Tibial artery (tissue), 4 donors: ENCODE measurements at regions not wholly inside any gene's neighbourhood (a gene's known extent, or its start where the extent isn't known, plus 50 kb on each side); places are given as distances from the start of the nearest gene placed in this dataset.

Source experiments
- DNase-seq, 2 donors: peaks; one replicate each; pipeline ENCODE4 v3.0.0-alpha.2; 2019
- H3K27ac ChIP-seq, 2 donors: fragments of 200-600 bp; sonication (generic) in 1 of 2; 1 replicate in 1 of 2; 2 replicates in 1 of 2; pipeline ENCODE4 v1.5.1; 2018 to 2019; ENCODE audit warnings: mild to moderate bottlenecking in 1 of 2
- H3K27me3 ChIP-seq, 2 donors: fragments of 200-600 bp; sonication (generic) in 1 of 2; one replicate each; pipeline versions ENCODE4 v1.5.1 to v1.6.0; 2016 to 2019
- H3K36me3 ChIP-seq, 3 donors: fragments of 200-600 bp; sonication (generic) in 2 of 3; one replicate each; pipeline ENCODE4 v1.5.1; 2016 to 2019; ENCODE audit warnings: mild to moderate bottlenecking in 2 of 3
- H3K4me1 ChIP-seq, 4 donors: fragments of 200-600 bp; sonication (generic) in 2 of 4; 1 replicate in 3 of 4; 2 replicates in 1 of 4; pipeline ENCODE4 v1.5.1; 2016 to 2019
- H3K4me3 ChIP-seq, 2 donors: fragments of 200-600 bp; sonication (generic) in 1 of 2; 1 replicate in 1 of 2; 2 replicates in 1 of 2; pipeline ENCODE4 v1.5.1; 2018 to 2019; ENCODE audit warnings: mild to moderate bottlenecking in 2 of 2
- H3K9me3 ChIP-seq, 3 donors: fragments of 200-600 bp; sonication (generic) in 1 of 3; one replicate each; pipeline ENCODE4 v1.5.1; 2016 to 2019
- intact Hi-C: fragments of 100-400 bp; cut with DNase I; formaldehyde crosslinking; loops from one replicate; pipeline ENCODE4 v1.15.0; 2023; ENCODE audit warnings: low total_unique reads
- TF ChIP-seq, protein P1 (sequence below), 2 experiments: fragments of 200-600 bp in 1 of 2; fragments of 450-650 bp in 1 of 2; IDR thresholded peaks; one replicate each; pipeline ENCODE4 v1.5.1; 2017 to 2019; ENCODE audit warnings: antibody characterized with exemption in 2 of 2, mild to moderate bottlenecking in 1 of 2, moderate library complexity in 1 of 2

DNA sequence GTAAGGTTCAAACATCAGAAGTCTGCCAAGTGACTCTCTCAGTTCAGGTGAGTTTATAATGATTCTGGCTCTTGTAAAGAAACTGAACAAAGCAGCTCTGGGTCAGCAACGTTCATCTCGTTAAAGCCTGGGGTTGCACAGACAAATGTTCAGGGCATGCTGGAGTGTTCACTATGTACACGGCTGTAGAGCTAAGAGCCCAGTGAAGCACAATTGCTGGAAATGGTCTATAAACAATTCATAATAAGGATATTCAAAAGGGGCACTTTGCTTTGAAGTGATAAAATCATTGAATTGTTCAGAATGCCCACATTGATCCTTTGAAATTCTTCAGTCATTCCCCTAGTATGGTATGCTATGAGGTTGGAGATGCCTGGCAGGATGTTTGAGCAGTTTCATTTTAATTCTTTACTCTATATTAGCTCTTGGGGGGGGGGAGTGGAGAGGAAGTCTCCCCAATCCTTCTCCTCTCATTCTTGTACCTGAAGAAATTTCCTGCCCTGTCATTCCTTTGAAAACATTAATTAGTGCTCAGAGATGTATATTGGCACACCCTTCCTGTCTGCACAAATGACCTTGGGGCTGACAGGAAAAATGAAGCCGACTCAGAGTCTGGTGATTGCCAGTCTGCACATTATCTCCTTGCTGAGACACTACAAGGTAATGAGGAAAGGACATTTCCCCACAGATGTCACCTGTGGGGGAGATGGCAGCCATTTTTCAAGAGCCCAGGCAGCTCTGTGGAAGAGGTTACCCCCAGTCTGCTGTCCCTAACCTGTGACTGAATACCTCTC, 145.5 kb downstream of the DLEU7 start:
- intact Hi-C loops: no loop called here
- DNase-seq: no peak
- Histone ChIP-seq H3K27ac (no peak overlapping the region), H3K27me3 (no peaks in the 10 kb centered on the region), H3K9me3 (no peaks in the 10 kb centered on the region), H3K4me1 (peaks cover 0 to 10% (median 8%) of the 10 kb centered on the region in 4 donors), H3K36me3 (no peaks in the 10 kb centered on the region), H3K4me3 (no peak overlapping the region)
- TF ChIP-seq, protein P1, sequence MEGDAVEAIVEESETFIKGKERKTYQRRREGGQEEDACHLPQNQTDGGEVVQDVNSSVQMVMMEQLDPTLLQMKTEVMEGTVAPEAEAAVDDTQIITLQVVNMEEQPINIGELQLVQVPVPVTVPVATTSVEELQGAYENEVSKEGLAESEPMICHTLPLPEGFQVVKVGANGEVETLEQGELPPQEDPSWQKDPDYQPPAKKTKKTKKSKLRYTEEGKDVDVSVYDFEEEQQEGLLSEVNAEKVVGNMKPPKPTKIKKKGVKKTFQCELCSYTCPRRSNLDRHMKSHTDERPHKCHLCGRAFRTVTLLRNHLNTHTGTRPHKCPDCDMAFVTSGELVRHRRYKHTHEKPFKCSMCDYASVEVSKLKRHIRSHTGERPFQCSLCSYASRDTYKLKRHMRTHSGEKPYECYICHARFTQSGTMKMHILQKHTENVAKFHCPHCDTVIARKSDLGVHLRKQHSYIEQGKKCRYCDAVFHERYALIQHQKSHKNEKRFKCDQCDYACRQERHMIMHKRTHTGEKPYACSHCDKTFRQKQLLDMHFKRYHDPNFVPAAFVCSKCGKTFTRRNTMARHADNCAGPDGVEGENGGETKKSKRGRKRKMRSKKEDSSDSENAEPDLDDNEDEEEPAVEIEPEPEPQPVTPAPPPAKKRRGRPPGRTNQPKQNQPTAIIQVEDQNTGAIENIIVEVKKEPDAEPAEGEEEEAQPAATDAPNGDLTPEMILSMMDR (IDR thresholded peaks at IDR 0.05): no peak

DNA sequence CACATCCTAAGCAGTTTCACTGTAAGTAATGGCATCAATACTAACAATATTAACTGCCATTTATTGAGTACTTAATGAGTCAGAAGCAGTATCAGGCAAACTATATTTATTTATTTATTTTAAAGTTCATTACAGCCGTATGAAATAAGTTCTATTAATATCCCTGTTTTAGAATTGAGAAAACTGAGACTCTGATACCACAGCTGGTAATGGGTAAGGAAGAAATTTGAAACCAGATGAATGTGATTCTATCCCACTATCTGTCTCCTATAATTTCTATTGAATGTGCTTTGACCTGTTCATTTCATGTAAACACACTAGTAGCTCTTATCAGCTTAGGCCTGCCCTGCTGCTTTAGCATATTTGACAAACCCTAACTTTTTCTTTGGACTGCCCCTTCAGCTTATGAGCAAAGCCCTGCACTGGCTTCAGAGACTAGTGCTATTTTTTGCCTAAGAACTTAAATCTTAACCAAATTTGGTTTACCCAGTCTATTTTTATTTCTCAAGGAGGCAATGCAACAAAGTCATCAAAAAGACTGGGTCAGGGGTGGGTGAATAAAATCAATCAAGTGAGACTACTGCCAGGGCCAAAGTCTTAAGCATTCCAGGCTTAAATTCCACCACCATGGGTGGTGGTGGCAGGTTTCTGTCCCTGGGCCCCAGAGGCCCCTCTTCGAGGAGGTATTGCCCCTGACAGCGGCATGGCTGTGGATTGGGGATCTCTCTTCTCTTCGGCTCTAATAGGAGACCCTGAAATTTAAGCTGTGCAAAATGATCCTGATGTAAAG, 143.4 kb downstream of the DLEU7 start:
- Histone ChIP-seq H3K27ac (no peak overlapping the region), H3K4me3 (no peak overlapping the region), H3K4me1 (no peaks in the 10 kb centered on the region), H3K9me3 (no peaks in the 10 kb centered on the region), H3K36me3 (no peaks in the 10 kb centered on the region), H3K27me3 (no peaks in the 10 kb centered on the region)
- no peak for DNase-seq
- TF ChIP-seq, protein P1 (IDR thresholded peaks at IDR 0.05): no peak
- intact Hi-C loops: no loop called here

DNA sequence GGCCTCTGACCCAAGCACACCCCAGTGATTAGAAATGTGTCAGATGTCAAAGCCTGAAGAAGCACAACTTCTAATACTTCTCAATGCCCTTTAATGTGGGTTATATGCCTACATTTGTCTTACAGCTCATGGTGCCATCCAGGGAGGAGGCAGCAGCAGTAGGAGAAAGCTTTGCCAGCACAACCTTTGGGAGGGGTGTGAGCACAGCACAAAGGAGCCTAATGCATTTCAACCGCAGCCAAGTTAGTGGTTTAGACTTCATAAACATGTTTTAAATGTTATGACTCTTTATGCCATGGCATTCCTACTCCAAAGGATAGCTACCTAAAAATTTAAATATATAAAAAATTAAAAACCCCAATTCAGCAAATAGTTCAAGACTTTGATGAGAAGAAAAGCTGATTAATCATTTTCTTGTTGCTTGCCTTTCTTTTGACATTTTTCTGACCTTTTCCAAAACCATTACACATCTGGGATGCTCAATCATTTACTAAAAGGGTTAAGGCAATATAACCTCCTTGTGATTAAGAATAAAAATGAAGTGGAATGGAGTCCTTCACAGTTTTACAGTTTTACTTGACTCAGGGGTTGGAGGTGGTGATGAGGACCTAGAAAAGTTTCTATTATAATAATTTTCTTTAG, 142.7 kb downstream of the DLEU7 start:
- H3K4me1 ChIP-seq: no peaks in the 10 kb centered on the region
- H3K36me3 ChIP-seq: no peaks in the 10 kb centered on the region
- no peak for DNase-seq
- no peak overlapping the region for H3K4me3 ChIP-seq
- intact Hi-C loops: no loop called here
- no peak overlapping the region for H3K27ac ChIP-seq
- no peaks in the 10 kb centered on the region for H3K27me3 ChIP-seq
- H3K9me3 ChIP-seq: no peaks in the 10 kb centered on the region
- TF ChIP-seq, protein P1 (IDR thresholded peaks at IDR 0.05): no peak

DNA sequence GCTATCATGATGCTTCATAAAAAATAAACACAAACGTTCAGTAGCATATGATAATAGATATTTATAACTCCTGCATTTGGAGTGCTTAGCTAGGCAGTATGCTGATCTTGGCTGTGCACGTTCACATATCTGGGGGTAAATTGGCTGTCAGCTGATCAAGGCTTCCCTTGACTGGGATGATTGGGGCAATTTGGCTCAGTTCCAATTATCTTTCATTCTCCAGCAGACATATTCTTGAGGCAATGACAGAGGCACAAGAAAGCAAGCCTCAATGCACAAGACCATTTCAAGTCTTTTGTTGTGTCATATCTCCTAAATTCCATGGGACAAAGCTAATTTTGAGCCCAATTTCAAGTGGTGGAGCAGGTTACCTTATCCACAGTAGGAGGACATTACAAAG, 142.0 kb downstream of the DLEU7 start:
- no peak for DNase-seq
- Histone ChIP-seq H3K36me3 (no peaks in the 10 kb centered on the region), H3K9me3 (no peaks in the 10 kb centered on the region), H3K4me1 (no peaks in the 10 kb centered on the region), H3K27me3 (no peaks in the 10 kb centered on the region), H3K27ac (no peak overlapping the region), H3K4me3 (no peak overlapping the region)
- TF ChIP-seq, protein P1 (IDR thresholded peaks at IDR 0.05): no peak
- intact Hi-C loops: no loop called here

DNA sequence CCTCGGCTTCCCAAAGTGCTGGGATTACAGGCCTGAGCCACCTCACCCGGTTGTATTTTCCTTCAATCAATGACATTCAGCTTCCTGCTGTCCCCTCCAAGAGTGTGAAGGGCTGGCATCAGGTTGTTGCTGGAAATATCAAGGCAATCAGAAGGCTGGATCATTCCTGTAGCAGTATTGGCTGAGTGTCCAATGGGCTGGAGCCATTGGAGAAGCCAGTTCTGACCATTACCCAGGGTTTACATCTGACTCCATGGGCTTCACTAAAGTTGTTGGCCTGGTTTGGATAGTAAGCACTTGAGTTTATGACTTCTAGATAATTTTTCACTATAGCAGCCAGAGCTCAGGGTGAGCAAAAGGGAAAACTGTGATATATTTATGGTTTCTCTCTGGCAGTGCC, 137.0 kb downstream of the DLEU7 start:
- H3K36me3 ChIP-seq: no peaks in the 10 kb centered on the region
- no peaks in the 10 kb centered on the region for H3K27me3 ChIP-seq
- TF ChIP-seq, protein P1 (IDR thresholded peaks at IDR 0.05): no peak
- no peaks in the 10 kb centered on the region for H3K4me1 ChIP-seq
- H3K27ac ChIP-seq: no peak overlapping the region
- H3K9me3 ChIP-seq: no peaks in the 10 kb centered on the region
- intact Hi-C loops: no loop called here
- no peak for DNase-seq
- H3K4me3 ChIP-seq: no peak overlapping the region
